Hepatic stellate cell (primary cell): ENCODE measurements at regions not wholly inside any gene's neighbourhood (a gene's known extent, or its start where the extent isn't known, plus 50 kb on each side); places are given as distances from the start of the nearest gene placed in this dataset.
"Not testable (repeated sequence)": the region's sequence is repeated elsewhere in the genome, so short reads cannot be mapped to it uniquely, and the experiment has no call there.

ENCODE experiments used
- DNase-seq: peaks from one replicate; pipeline ENCODE4 v3.0.0; 2011; ENCODE audit warnings: low spot score

DNA sequence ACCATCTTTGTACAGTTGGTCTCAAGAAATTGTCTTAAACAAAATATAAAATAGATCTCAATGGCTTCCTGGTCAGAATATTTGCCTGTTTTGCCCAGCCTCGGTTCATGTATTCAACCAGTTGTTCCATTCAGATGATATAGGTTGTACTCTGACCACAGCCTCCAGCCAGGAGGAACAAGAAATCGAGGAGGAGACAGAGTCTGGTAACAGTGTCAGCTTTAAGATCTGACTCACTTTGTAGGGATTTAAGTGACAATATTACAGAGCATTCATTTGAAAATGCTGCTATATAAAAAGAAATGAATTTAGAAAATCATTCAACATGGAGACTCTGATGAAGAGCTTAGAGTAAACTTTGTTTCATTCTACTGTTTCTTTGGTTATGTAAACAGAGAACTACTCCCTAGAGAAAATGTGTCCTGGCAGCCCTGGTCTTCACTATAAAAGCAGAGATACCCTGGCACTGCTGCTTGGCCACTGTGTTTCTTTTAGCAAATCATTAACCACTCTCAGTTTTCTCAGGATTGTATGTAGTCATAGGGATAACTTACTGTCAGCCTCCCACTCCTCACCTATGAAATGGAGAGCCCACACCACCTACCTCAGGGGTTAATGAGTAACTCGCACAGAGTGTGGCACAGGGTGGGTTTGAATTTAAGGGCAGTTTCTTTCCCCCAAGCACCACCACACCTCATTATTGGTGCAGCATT, 53.5 kb downstream of the PAGE2 start:
- DNase-seq: no peak

- no peak for DNase-seq
Measured at GRCh38 chrX:55142919-55143310, 54.1 kb downstream of the PAGE2 start.

- DNase-seq: no peak
Measured at GRCh38 chrX:55143621-55144020, 54.8 kb downstream of the PAGE2 start.

DNA sequence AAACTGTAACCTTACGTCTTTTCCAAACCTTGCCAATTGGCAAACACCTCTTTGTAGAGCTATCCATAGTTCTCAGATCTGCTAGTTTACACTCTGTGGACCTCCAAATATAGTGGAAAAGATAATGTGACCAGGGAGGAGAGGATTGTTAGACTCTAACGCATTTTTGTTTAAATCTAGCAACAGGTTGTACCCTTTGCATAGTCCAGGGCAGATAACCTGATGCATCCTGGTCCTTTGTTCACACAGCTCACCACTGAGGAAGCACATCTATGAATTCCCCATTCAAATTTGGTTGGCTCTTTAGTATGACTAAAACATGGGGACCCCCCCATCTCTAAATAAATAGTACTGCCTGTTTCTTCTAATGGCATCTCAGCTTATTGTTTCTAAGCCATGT, 55.9 kb downstream of the PAGE2 start:
- DNase-seq: no peak

DNA sequence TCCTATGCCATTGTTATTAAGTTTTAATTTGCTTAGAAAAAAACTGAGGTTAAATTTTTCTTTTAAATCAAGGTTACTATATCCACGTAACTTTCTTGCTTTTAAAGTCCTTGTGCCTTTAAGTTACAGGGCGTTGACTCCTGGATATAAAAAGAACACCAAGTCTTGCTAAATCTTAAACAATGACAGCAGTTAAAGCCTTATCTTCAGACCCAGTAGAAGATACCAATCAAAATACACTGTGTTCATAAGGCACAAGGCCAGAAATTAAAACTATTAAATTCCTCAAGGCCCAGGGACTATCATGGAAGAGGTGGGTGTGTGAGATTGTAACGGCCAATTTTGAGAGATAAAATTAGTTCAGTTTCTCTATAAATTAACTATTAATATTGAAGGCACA, 60.4 kb downstream of the PAGE2 start:
- DNase-seq: no peak

- no peak for DNase-seq
Measured at GRCh38 chrX:55151199-55151598, 62.4 kb downstream of the PAGE2 start.

- DNase-seq: no peak
Measured at GRCh38 chrX:55159551-55159950, 60.6 kb upstream of the PAGE5 start.

DNA sequence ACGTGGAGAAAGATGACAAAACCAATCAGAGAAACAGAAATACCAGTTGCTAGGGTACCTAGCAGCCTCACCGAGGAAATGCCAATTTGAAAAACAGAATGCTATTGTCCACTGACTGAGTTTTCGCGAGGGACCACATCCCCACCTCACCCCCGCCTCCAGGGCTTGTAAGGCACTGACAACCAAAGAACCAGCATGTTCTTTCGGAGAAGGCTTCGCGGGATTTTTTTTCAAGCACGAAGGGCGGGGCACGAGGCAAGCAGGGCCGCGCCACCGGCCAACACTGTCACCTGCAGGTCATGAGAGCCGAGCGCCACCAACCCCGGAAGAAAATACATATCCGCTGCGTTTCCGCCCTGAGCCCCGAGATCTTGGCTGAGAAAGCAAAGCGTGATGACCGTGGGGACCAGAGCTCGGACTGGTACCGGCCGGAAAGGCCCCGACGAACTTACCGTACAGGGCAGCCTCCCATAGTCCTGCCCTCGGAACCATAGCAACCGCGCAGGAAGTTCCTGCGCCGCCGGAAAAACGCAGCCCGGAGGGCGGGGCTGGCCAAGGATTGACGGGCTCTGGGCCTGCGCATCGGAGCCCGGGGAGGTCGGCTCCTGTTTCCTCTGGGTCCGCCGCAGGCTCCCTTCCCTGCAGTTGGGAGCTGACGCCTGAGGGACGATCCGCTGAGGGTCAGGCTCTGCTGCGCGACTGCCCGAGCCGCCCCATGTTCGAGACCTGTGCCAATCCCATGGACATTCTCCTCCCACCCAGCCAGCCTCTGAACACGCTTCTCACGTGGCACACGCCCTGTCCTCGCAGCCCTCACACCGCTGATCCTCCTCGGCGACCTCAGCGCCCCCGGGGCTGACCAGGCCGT, 59.2 kb upstream of the PAGE5 start:
- DNase-seq: peak; percentile 66

DNA sequence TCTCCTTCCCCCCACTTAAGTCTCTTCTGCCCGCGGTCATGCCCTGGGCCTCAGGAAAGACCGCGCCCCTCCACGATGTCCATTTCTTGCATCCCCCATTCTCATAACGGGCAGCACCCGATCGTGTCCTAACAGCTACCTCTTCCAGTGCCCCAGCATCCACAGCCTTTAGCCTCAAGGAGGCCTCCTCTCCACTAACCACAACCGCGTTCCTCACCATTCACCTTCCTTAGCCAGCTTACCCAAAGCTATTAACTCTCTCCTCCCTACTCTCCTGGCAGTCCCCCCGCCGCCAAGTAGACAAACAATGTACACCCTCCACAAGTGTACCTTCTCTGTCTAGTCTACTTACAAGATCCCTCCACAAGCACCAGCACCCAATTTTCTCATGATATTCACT, 58.6 kb upstream of the PAGE5 start:
- DNase-seq: no peak

DNA sequence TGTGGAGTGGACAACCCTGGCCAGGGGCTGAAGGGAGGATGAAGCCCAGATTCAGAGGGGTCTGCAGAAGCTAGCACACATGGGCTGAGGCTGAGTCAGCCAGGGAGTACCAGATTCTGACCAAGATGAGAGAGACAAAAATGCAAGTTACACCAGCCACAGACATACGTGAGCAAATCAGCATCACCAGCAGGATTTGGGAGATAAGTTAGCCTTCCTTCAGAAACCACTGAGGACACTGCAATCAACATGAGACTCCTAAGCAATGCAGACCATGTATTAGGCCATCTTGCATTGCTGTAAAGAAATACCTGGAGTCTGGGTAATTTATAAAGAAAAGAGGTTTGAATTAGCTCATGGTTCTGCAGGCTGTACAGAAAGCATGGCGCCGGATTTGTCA, 57.0 kb upstream of the PAGE5 start:
- no peak for DNase-seq

- not testable (repeated sequence) for DNase-seq
Measured at GRCh38 chrX:55165026-55165425, 55.1 kb upstream of the PAGE5 start.

GRCh38 chrX:55167124-55167803, 52.9 kb upstream of the PAGE5 start:
- no peak for DNase-seq

DNA sequence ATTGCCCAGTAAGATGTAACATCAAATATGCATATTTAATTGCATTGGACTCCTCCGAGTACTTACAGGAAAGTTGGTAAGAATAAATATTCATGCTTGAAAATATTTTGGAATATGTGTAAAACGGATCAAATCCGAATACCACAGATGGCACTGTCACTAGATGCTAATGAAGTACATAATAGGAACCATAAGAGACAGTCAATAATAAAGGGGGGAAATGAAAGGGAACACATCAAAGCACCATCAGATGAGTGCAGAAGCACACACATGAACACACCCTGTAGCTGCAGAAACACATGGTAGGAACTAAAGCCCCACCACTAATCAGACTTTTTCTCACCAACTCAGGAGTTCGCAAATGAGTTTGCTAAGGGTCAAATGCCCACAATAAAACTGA, 52.2 kb upstream of the PAGE5 start:
- no peak for DNase-seq

DNA sequence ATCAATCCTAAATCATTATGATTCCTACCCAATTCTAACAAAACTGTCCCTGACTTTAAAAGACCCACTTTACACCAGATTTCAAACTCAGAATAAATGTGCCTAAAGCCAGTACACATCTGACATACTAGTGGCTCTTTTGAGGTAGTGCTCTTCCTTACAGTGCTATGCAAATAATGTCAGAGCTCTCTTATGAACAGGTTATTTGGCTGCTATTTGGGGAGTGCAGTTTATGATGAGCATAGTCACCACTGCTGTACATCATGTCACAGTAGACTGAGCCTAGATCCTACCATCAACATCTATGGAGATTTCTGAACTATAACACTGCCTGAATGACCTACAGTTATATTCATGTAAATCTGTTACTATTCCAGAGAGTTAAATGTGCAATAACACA, 50.4 kb upstream of the PAGE5 start:
- DNase-seq: no peak
